SK-N-MC (cell line): ENCODE measurements at regions not wholly inside any gene's neighbourhood (a gene's known extent, or its start where the extent isn't known, plus 50 kb on each side); places are given as distances from the start of the nearest gene placed in this dataset.

ENCODE experiments used
- EZH2 ChIP-seq: fragments of 200-600 bp; sonication (generic); IDR thresholded peaks from one replicate; pipeline ENCODE4 v1.6.1; 2017; ENCODE audit warnings: antibody characterized with exemption
- POLR2AphosphoS5 ChIP-seq: IDR thresholded peaks from 2 replicates; pipeline ENCODE4 v1.6.1; 2012; ENCODE audit warnings: mild to moderate bottlenecking, low read depth, low read length, borderline replicate concordance

- no peak for TF ChIP-seq POLR2AphosphoS5
- no peak for TF ChIP-seq EZH2
These were observed 702.5 kb upstream of the LRRN3 start for GRCh38 chr7:110388457-110388856.
